ENCODE measurements at regions not wholly inside any gene's neighbourhood (a gene's known extent, or its start where the extent isn't known, plus 50 kb on each side); places are given as distances from the start of the nearest gene placed in this dataset.
"Not testable (repeated sequence)": the region's sequence is repeated elsewhere in the genome, so short reads cannot be mapped to it uniquely, and the experiment has no call there.

DNA sequence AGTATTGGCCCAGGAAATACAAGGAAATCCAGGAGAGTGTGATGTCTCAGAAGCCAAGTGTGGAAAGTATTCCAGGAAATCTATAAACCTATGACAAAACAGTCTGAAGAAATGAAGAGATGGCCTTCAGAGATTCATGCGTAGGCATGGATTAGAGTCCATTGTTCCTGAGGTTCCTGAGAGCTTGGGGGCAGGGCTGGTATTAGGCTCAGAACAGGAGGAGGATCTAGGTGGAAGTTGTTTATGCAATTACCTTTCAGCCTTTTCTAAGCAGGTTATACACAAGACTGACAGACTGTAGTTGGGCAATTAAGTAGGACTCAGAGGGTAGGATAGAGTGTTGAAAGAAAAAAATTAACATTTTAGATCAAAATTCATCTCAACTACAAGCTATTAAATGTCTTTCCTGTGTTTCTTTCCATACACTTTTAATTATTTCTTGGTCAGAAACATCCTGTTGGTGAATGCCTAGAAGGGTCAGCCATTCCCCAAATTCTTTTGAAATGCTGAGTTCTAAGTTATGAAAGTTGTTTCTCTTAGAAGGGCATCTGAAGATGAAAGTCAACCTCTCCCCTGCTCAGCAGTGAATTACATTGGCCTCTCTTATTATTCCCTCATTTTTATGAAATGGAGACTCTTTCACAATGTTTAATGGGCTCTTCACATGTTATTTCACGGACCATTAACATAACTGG is 201.2 kb upstream of the MYLIP start:
- peak; percentile 42 for DNase-seq (ENCODE audit: low read depth)

- no peak for DNase-seq (ENCODE audit: low read depth)
These were observed 202.6 kb upstream of the MYLIP start for GRCh38 chr6:15926256-15926655.

GRCh38 chr6:15924893-15925292 is 204.0 kb upstream of the MYLIP start:
- DNase-seq (ENCODE audit: low read depth), result no peak

DNA sequence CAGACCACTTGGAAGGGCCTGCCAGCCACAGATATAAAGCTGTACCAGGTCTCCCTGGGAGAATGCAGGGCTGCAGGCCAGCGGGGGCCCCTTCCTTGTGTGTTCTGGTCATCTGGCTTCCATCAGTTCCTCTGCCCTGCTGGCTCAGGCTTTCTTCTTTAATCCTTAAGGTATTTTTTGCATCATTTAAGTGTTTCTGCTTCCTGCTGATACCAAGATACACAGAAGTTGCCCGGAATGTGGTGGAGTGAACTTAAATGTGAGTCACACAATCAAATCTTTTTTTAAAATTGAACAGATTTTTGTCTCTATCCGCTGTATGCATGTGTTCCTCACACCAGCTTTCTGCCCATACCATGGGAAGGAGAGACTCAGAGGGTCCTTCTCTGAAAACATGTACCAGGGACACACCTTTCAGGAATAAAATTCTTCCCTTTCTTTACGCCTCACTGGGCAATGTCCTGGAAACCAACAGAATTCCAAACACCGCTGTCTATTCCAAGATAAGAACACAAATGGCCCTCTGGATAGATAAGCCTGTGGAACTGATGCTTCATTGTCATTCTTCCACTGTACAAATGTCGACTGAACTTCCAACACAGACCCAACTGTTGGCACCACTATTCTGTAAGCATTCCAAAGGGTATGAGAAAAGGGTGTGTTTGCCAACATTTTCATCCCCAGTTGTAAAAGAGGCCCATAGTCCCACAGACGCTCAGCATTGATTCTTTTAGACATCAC is 206.2 kb upstream of the MYLIP start:
- DNase-seq (ENCODE audit: low read depth), result peak; percentile 6

- peak; percentile 36 for DNase-seq (ENCODE audit: low read depth)
These were observed 207.6 kb upstream of the MYLIP start for GRCh38 chr6:15921243-15921642.

- no peak for DNase-seq (ENCODE audit: low read depth)
These were observed 212.3 kb upstream of the MYLIP start for GRCh38 chr6:15916581-15916980.

- no peak for DNase-seq (ENCODE audit: low read depth)
These were observed 213.2 kb upstream of the MYLIP start for GRCh38 chr6:15915508-15916178.

GRCh38 chr6:15914553-15914952 is 214.3 kb upstream of the MYLIP start:
- no peak for DNase-seq (ENCODE audit: low read depth)

GRCh38 chr6:15913573-15913972 is 215.3 kb upstream of the MYLIP start:
- no peak for DNase-seq (ENCODE audit: low read depth)

- DNase-seq (ENCODE audit: low read depth), result no peak
These were observed 216.1 kb upstream of the MYLIP start for GRCh38 chr6:15912505-15913400.

DNA sequence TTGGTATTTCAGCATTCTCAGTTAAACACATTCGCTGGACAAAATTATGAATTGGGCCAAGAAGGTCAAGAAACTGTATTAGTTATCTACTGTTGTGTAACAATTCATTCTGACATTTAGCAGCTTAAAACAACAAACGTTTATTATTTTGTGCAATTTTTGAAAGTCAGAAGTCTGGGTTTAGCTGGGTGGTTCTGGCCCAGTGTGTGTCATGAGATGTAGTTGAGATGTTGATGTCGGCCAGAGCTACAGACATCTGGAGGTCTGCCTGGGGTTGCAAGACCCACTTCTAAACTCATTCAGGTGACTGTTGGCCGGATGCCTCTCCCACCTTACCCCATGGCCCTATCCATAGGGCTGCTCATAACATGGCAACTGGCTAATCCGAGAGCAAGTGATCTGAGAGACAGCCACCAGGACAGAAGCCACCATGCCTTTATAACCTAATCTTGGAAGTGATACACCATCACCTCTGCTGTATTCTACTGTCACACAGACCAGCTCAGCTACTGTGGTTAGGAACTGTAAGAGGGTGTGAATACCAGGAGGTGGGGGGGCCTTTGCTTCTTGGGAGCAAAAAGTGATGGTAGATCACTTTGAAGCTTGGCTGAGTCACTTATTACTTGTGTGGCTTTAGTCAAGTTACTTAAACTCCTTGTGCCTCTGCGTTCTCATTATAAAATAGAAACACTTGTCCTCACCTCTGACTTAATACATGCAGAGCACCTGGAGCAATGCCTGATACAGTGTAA is 217.0 kb upstream of the MYLIP start:
- DNase-seq (ENCODE audit: low read depth), result no peak

GRCh38 chr6:15909290-15910070 is 219.4 kb upstream of the MYLIP start:
- no peak for DNase-seq (ENCODE audit: low read depth)

GRCh38 chr6:15908871-15909270 is 220.0 kb upstream of the MYLIP start:
- no peak for DNase-seq (ENCODE audit: low read depth)

GRCh38 chr6:15907914-15908518 is 220.9 kb upstream of the MYLIP start:
- DNase-seq (ENCODE audit: low read depth), result no peak

GRCh38 chr6:15907220-15907913 is 221.5 kb upstream of the MYLIP start:
- DNase-seq (ENCODE audit: low read depth), result not testable (repeated sequence)

GRCh38 chr6:15906420-15907016 is 222.4 kb upstream of the MYLIP start:
- DNase-seq (ENCODE audit: low read depth), result no peak

DNA sequence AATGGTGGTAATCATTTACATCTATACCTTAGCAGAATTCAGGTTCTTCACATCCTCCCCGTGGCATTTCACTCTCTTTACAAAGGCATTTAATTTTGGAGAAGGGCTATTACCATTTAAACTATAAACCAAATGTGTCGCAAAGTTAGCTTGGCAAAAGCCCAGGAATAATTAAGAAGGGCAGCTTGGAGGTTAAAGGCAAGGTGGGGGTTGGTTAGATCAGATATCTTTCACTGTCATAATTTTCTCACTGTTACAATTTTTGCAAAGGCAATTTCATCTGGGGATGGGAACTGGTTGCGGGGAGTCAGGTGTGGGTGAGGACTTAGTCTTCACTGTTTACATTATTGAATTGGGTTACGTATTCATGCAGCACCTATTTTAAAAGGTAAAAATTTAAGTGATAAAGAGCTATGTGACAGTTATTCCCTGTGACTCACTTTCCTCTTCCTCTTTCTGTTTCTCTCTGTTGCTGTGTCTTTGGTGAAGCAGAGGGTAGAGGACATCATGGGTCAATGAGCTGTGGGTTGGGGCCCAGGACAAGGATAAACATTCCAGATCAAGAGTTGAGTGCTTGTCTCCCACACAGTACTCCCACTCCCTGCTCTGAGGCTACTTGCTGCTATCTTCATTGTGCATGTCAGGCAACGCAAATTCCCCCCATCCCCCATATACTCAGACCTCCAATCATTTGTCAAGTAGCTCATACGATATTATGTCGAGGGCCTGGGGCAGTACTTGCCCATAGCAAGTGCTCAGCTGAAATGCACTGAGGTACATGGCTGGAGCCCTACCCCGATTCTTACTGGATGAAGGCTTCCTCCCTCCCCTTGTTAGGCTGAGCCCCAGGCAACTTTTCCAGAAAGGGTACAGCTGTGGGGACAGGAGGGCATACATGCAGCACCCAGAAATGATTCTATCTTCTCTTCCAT is 223.1 kb upstream of the MYLIP start:
- DNase-seq (ENCODE audit: low read depth), result no peak

Measured in fibroblast of gingiva (primary cell).